Right lobe of liver (tissue), 4 donors: ENCODE measurements at regions not wholly inside any gene's neighbourhood (a gene's known extent, or its start where the extent isn't known, plus 50 kb on each side); places are given as distances from the start of the nearest gene placed in this dataset.

Source experiments
- POLR2A ChIP-seq: fragments of 450-650 bp; IDR thresholded peaks from one replicate; pipeline ENCODE4 v1.6.1; 2017; ENCODE audit warnings: antibody characterized with exemption, mild to moderate bottlenecking
- TF ChIP-seq, protein P1 (sequence below), 4 donors: fragments of 200-600 bp in 3 of 4; fragments of 450-650 bp in 1 of 4; IDR thresholded peaks; one replicate each; pipeline versions ENCODE4 v1.5.1 to v1.8.0; 2016 to 2022; ENCODE audit warnings: antibody characterized with exemption in 4 of 4, mild to moderate bottlenecking in 2 of 4
- donor health status: DM: no; HTN: no; CAD: no.
- donor health status: DM: no; HTN: no; CAD: no.
- donor health status: DM: no; HTN: yes; CAD: no.

DNA sequence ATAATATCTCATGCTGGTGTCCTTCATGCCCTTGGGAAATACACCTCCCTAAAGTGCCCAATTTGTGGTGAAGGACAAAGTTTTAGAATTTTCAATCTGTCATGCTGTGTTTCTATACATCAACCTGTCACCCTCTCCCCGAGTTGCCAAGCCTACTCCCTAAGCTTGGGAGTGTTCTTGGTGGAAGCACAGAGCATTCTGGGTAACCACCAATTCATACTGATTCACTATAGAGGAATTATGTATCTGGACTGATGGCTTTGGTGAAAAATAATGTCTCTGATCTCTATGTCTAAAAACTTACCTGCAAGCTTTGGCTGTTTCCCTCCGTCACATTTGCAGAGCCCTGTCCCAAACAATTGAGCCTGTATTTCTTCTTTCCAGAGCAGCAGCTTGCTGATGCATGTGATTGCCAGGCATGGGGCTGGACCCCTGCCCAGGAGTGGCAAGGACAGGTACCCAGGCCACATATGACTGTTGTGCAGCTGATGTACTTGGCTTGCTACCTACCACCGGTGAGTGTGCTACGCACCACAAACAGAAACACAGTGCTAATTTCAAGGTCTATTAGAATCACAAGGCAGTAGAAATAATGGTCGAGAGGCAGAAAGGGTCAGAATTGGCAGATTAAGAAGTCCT is 202.8 kb upstream of the CITED2 start:
- TF ChIP-seq, protein P1, sequence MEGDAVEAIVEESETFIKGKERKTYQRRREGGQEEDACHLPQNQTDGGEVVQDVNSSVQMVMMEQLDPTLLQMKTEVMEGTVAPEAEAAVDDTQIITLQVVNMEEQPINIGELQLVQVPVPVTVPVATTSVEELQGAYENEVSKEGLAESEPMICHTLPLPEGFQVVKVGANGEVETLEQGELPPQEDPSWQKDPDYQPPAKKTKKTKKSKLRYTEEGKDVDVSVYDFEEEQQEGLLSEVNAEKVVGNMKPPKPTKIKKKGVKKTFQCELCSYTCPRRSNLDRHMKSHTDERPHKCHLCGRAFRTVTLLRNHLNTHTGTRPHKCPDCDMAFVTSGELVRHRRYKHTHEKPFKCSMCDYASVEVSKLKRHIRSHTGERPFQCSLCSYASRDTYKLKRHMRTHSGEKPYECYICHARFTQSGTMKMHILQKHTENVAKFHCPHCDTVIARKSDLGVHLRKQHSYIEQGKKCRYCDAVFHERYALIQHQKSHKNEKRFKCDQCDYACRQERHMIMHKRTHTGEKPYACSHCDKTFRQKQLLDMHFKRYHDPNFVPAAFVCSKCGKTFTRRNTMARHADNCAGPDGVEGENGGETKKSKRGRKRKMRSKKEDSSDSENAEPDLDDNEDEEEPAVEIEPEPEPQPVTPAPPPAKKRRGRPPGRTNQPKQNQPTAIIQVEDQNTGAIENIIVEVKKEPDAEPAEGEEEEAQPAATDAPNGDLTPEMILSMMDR (IDR thresholded peaks at IDR 0.05): no peak
- TF ChIP-seq POLR2A: no peak
